Medulla oblongata (tissue), 1 donor: ENCODE measurements at regions not wholly inside any gene's neighbourhood (a gene's known extent, or its start where the extent isn't known, plus 50 kb on each side); places are given as distances from the start of the nearest gene placed in this dataset.
"Not testable (repeated sequence)": the region's sequence is repeated elsewhere in the genome, so short reads cannot be mapped to it uniquely, and the experiment has no call there.

ENCODE experiments used
- DNase-seq: peaks from one replicate; pipeline ENCODE4 v3.0.0-alpha.2; 2015; ENCODE audit errors: extremely low spot score

GRCh38 chr1:143784239-143784882 lies 187.4 kb downstream of the FAM72C start:
- DNase-seq = not testable (repeated sequence)

DNA sequence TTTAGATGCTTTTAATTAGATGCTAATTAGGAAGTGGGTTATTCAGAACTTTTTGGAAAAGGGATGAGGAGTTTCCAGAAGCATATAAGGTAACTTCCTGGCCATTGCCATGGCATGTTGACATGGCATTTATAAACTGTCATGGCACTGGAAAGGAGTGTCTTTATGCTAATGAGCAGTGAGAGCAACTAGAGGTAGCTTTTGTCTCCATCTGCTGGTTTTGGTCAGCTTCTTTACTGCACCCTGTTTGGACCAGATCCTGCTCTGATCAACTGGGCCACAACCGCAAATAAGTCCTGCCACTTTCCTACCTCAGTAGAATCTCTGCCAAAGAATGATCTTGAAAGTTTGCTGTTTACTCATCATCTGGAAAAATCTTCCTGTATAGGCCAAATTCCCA lies 193.6 kb downstream of the FAM72C start:
- not testable (repeated sequence) for DNase-seq

- DNase-seq = peak; percentile 31
Observed at GRCh38 chr1:143764831-143765230, 207.0 kb downstream of the FAM72C start.

- DNase-seq = not testable (repeated sequence)
Observed at GRCh38 chr1:143760366-143760765, 211.4 kb downstream of the FAM72C start.

DNA sequence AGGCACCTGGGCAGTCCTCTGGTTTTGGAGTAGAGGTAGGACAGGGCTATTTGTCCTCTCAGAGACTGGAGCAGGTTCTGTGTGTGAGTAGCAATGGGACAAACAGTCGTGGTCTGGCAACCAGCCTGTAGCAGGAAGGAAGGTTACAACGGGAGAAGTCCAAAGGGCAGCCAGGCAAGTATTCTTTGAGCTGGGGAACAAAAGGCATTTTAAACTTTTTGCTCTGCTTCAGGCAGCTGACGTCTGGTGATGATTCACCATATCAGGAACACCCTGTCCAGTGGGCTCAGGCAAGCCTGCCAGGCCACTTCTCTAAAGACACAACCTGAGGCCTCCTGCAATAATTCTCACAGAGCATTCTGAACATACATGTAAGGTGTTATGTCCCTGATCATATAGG lies 215.8 kb downstream of the FAM72C start:
- DNase-seq = not testable (repeated sequence)

DNA sequence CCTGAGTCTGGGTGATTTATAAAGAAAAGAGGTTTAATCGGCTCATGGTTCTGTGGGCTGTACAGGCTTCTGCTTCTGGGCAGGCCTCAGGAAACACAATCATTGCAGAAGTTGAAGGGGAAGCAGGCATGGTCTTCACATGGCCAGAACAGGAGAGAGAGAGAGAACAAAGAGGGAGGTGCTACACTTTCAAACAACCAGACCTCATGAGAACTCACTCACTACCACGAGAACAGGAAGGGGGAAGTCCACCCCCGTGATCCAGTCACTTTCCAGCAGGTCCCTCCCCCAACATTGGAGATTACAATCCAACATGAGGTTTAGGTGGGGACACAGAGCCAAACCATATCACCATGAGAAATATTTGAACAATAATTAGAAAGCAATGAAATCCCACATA lies 222.9 kb downstream of the FAM72C start:
- no peak for DNase-seq

DNA sequence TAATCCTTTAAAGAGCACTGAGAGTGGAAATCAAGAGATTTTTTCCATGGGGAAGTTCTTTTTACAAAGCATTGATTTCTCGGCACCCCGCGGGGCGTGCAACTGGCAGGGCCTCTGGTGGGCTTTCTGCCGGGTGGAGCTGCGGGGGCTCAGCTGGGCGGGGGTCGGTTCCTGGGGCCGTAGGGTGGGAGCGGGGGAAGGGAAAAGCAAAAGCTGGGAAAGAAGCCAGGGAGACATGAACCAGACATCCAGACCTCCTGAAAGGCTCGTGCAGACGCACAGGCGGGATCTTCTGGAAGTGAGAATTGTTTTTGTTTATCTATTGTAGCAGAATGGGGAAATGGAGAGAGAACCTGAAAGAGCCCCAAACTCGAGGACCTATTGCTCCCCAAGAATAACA lies 235.2 kb downstream of the FAM72C start:
- no peak for DNase-seq

DNA sequence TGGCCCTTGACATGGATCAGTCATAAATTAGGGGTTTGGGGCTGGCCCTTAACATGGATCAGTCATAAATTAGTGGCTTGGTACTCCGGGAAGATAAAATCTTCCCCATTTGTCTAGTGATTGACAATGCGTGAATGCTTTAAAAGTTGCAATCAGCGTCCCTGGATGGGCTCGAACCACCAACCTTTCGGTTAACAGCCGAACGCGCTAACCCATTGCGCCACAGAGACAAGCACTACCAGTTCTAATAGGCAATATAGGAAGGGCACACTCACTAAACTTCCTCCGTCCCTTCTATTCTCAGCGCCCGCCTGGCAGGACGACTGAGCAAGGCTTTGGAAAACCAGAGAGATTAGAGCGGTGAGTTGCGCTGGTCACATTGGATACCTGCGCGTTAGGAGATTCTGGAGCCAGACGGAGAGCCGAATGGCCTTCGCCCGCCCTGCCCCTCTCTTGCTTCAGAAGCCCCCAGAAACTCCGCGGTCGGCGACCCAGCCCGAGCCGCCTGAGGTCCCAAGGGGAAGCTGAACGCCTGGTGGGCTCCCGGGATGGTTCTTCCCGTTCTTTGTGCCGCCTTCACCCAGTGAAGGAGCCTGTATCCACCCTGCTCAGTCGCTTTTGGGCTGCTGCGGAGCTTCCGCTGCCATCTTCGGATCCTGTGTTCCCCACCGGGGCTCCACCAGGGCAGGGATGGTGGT lies 235.9 kb downstream of the FAM72C start:
- peak; percentile 44 for DNase-seq

- not testable (repeated sequence) for DNase-seq
Observed at GRCh38 chr1:143734261-143734660, 237.5 kb downstream of the FAM72C start.

DNA sequence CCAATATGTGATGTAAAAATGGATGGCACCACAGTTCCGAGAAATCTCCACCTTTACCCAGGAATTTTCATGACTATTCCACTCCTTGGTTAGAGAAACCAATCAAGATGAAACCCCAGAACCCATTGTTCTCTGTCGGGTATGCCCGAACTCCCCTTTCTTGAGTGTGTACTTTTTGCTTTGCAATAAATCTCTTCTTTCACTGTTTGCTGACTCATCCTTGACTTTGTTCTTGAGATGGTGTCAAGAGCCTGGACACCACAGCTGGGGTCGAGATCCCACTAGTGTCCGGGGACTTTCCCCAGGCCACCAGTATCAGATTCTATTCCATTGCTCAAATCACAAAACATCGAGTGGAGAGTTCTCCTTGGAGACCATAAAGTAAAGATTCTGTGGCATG lies 240.9 kb downstream of the FAM72C start:
- not testable (repeated sequence) for DNase-seq

- not testable (repeated sequence) for DNase-seq
Observed at GRCh38 chr1:143729449-143730111, 242.2 kb downstream of the FAM72C start.

DNA sequence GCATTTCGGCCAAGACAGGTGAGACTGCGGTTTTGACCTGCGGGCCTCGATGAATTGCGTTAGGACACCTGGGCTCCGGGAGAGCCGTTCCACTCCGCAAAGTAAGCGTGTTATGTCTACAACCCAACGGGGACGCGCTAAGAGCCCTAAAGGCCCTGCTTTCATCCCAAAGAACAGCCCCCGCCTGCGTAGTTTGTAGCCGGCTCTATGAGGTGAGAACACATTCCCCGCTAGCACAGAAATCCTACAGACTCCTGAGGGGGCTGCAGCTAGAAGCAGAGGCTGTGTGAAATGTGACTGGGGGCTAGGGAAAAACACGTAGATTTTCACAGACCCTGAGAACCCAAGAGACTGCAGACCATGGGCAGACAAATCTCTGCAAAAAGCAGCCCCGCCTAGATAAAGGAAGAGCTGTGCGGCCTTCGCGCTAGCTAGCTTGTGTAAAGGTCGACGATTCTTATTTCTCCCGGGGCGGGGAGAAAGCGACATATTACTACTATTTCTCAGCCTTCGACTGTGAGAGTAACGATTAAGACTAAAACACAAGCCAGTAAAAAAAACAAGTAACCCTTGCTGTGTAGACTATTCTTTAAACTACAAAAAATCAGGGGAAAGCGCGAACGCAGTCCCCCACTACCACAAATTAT lies 242.9 kb downstream of the FAM72C start:
- DNase-seq = not testable (repeated sequence)

DNA sequence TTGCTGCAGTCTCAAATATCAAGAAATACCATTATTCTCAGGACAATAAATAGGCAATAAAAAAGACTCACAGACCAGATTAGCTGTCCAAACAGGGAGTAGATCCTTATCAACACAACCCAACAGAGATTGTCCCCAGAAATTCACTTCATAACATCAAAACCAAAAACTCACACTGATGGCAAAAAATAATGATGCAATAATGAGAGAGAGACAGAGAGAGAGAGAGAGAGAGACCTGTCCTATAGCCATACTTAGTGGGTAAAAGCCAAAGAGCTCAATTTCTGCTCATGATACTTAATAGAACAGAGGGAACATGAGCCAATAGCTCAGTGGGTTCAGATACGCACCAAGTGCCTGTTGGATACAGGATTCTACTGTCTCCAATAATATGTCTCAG lies 244.5 kb downstream of the FAM72C start:
- DNase-seq = no peak

- no peak for DNase-seq
Observed at GRCh38 chr1:143721024-143721373, 250.8 kb downstream of the FAM72C start.

GRCh38 chr1:143720087-143721023 lies 251.4 kb downstream of the FAM72C start:
- peak; percentile 40 for DNase-seq

DNA sequence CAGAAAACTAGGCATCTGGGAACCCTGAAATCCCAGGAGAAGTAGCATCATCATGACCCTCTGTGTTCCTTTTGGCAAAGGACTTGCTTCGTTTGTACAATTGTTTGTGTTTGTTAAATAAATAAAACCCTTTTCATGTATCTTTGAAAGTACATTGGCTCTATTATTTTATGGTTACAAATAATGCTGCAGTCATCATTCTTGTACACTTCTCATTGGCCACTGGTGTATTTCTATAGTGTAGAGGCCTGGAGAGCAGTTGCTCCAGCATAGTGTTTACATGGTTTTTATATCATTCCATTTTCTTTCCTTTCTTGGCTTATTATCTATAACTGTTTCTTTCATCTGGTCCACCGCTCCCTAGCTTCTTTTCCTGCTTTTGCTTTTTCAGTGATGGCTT lies 253.3 kb downstream of the FAM72C start:
- DNase-seq = no peak

GRCh38 chr1:143718021-143718420 lies 253.8 kb downstream of the FAM72C start:
- DNase-seq = no peak

- DNase-seq = no peak
Observed at GRCh38 chr1:143717434-143717833, 254.4 kb downstream of the FAM72C start.

GRCh38 chr1:143714913-143715312 lies 256.9 kb downstream of the FAM72C start:
- DNase-seq = not testable (repeated sequence)

DNA sequence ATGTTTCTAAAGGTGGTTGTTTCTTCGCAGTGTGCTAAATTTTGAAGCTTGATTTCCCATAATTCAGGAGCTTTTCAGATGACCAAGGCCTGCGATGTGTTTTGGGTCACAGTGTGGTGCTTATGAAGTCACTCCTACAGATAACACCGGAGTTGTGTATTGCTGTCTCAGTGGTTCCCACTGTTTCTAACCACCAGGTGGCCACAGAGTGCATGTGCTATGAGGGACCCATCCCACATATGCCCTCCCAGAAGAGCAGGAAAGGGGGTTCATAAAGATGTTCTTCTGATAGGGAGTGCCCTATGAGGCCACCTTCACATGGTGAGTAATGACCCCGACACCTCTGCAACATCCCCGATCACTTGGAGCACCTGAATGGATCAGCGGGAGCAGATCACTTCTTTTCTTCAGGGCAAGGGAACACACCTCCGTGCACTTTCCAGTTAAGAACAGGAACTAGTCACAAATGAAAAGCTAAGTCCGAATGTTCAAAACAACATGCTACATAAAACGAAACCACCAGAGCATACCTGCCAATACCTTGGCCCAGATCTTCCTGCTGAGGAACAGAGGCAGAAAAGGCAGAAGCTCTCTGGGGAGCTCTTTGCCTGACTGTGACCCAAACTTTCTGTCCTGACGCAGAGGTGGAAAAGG lies 262.1 kb downstream of the FAM72C start:
- DNase-seq = peak; percentile 42

GRCh38 chr1:143702739-143703138 lies 269.0 kb downstream of the FAM72C start:
- DNase-seq = not testable (repeated sequence)
